CD4-positive, alpha-beta T cell (primary cell): ENCODE measurements at regions not wholly inside any gene's neighbourhood (a gene's known extent, or its start where the extent isn't known, plus 50 kb on each side); places are given as distances from the start of the nearest gene placed in this dataset.

Source experiments
- ATAC-seq: fragments of 200-7000 bp; cut with Tn5 transposase; one replicate; pipeline ENCODE4 v1.10.0; 2022; ENCODE audit warnings: mild to moderate bottlenecking; ENCODE audit not compliant: poor library complexity
- CTCF ChIA-PET: fragments of 350-600 bp; sonication (Branson Sonifier 250); formaldehyde crosslinking; loops from one replicate; lab custom pipeline; 2021; ENCODE audit warnings: antibody characterized with exemption, inconsistent platforms; lab: Charles Lee
- POLR2A ChIA-PET: fragments of 350-600 bp; sonication (Branson Sonifier 250); formaldehyde crosslinking; loops from one replicate; lab custom pipeline; 2021; ENCODE audit warnings: antibody characterized with exemption, inconsistent platforms; lab: Charles Lee
- DNase-seq, 14 experiments: peaks; one replicate each; pipeline ENCODE4 v3.0.0-alpha.2; 2013 to 2020; ENCODE audit warnings: mixed read lengths in 2 of 14
- H3K27ac ChIP-seq, 2 donors: one replicate each; pipeline versions ENCODE4 v1.5.1 to v1.7.0; 2013; ENCODE audit warnings: low read length in 2 of 2, low read depth in 1 of 2, mild to moderate bottlenecking in 1 of 2
- H3K27me3 ChIP-seq, 2 experiments: 1 replicate in 1 of 2; 2 replicates in 1 of 2; pipeline versions ENCODE4 v1.6.1 to v1.7.0; 2013; ENCODE audit warnings: low read length in 2 of 2, control low read depth in 1 of 2, mild to moderate bottlenecking in 1 of 2, moderate library complexity in 1 of 2; ENCODE audit not compliant: insufficient read depth in 2 of 2, control insufficient read depth in 1 of 2
- H3K36me3 ChIP-seq: one replicate; pipeline ENCODE4 v1.6.1; 2013; ENCODE audit warnings: low read length, control low read depth; ENCODE audit not compliant: insufficient read depth
- H3K4me1 ChIP-seq: one replicate; pipeline ENCODE4 v1.6.1; 2013; ENCODE audit warnings: low read length, control low read depth; ENCODE audit not compliant: insufficient read depth
- H3K4me3 ChIP-seq: one replicate; pipeline ENCODE4 v1.5.1; 2013; ENCODE audit warnings: mild to moderate bottlenecking, low read length, moderate library complexity
- H3K9me3 ChIP-seq, 2 experiments: 1 replicate in 1 of 2; 2 replicates in 1 of 2; pipeline versions ENCODE4 v1.6.1 to v1.7.0; 2013; ENCODE audit warnings: low read length in 2 of 2, mild to moderate bottlenecking in 2 of 2, control low read depth in 1 of 2, moderate library complexity in 1 of 2; ENCODE audit not compliant: control insufficient read depth in 1 of 2, insufficient read depth in 1 of 2
- H3K27ac Mint-ChIP-seq: one replicate; pipeline ENCODE4 v1.8.0; 2020; ENCODE audit warnings: mixed read lengths
- H3K27me3 Mint-ChIP-seq: one replicate; pipeline ENCODE4 v1.8.0; 2021; ENCODE audit warnings: mixed read lengths
- H3K36me3 Mint-ChIP-seq: one replicate; pipeline ENCODE4 v1.8.0; 2021; ENCODE audit warnings: low read depth, mixed read lengths
- H3K4me1 Mint-ChIP-seq: one replicate; pipeline ENCODE4 v1.8.0; 2021; ENCODE audit warnings: low read depth, mixed read lengths
- H3K4me3 Mint-ChIP-seq: one replicate; pipeline ENCODE4 v1.8.0; 2020; ENCODE audit warnings: mild to moderate bottlenecking, mixed read lengths
- H3K9me3 Mint-ChIP-seq: one replicate; pipeline ENCODE4 v1.8.0; 2020; ENCODE audit warnings: mixed read lengths
- CTCF ChIP-seq: fragments of 200-600 bp; IDR thresholded peaks from one replicate; pipeline ENCODE4 v1.8.0; 2022; ENCODE audit warnings: antibody characterized with exemption, mild to moderate bottlenecking
- intact Hi-C, 2 experiments: fragments of 100-400 bp; cut with DNase I in 1 of 2; cut with micrococcal nuclease in 1 of 2; formaldehyde crosslinking; loops; one replicate each; pipeline versions ENCODE4 v1.15.1 to v1.9.0; 2023 to 2025; cut with DNase I, micrococcal nuclease

- no peak for TF ChIP-seq CTCF
- Histone ChIP-seq H3K27ac (no peak overlapping the region), H3K27me3 (no peaks in the 10 kb centered on the region), H3K4me1 (no peaks in the 10 kb centered on the region), H3K4me3 (no peak overlapping the region), H3K9me3 (no peaks in the 10 kb centered on the region), H3K36me3 (no peaks in the 10 kb centered on the region)
- POLR2A ChIA-PET, result no interaction called here
- DNase-seq, result no peak
- intact Hi-C loops, result no loop called here
- CTCF ChIA-PET, result no interaction called here
- H3K27ac Mint-ChIP-seq, result no peak overlapping the region
- no peaks in the 10 kb centered on the region for H3K9me3 Mint-ChIP-seq
- no peak overlapping the region for H3K4me3 Mint-ChIP-seq
- H3K36me3 Mint-ChIP-seq, result no peaks in the 10 kb centered on the region
- no peak for ATAC-seq
- no peaks in the 10 kb centered on the region for H3K27me3 Mint-ChIP-seq
- H3K4me1 Mint-ChIP-seq, result no peaks in the 10 kb centered on the region
These were observed 740.3 kb downstream of the CENPC start for GRCh38 chr4:66804979-66805378.

GRCh38 chr4:66797608-66798007, 747.7 kb downstream of the CENPC start:
- H3K4me1 Mint-ChIP-seq, result no peaks in the 10 kb centered on the region
- H3K4me3 Mint-ChIP-seq, result no peak overlapping the region
- no peak for ATAC-seq
- Histone ChIP-seq H3K36me3 (no peaks in the 10 kb centered on the region), H3K4me3 (no peak overlapping the region), H3K27ac (no peak overlapping the region), H3K9me3 (no peaks in the 10 kb centered on the region), H3K4me1 (no peaks in the 10 kb centered on the region), H3K27me3 (no peaks in the 10 kb centered on the region)
- no peak overlapping the region for H3K27ac Mint-ChIP-seq
- TF ChIP-seq CTCF, result no peak
- CTCF ChIA-PET, result no interaction called here
- H3K9me3 Mint-ChIP-seq, result no peaks in the 10 kb centered on the region
- no peaks in the 10 kb centered on the region for H3K36me3 Mint-ChIP-seq
- POLR2A ChIA-PET, result no interaction called here
- intact Hi-C loops, result no loop called here
- no peaks in the 10 kb centered on the region for H3K27me3 Mint-ChIP-seq
- DNase-seq, result no peak

- ChIA-PET POLR2A (no interaction called here), CTCF (no interaction called here)
- intact Hi-C loops, result no loop called here
- DNase-seq (no peak), ATAC-seq (no peak)
- Histone ChIP-seq H3K9me3 (no peaks in the 10 kb centered on the region), H3K36me3 (no peaks in the 10 kb centered on the region), H3K27me3 (no peaks in the 10 kb centered on the region), H3K4me3 (no peak overlapping the region), H3K4me1 (no peaks in the 10 kb centered on the region), H3K27ac (no peak overlapping the region)
- H3K27ac Mint-ChIP-seq, result no peak overlapping the region
- H3K36me3 Mint-ChIP-seq, result no peaks in the 10 kb centered on the region
- no peaks in the 10 kb centered on the region for H3K4me1 Mint-ChIP-seq
- TF ChIP-seq CTCF, result no peak
- H3K27me3 Mint-ChIP-seq, result no peaks in the 10 kb centered on the region
- H3K9me3 Mint-ChIP-seq, result peaks cover 2% of the 10 kb centered on the region
- no peak overlapping the region for H3K4me3 Mint-ChIP-seq
These were observed 749.6 kb downstream of the CENPC start for GRCh38 chr4:66795724-66796123.
